Breast epithelium (tissue), 3 donors: ENCODE measurements at regions not wholly inside any gene's neighbourhood (a gene's known extent, or its start where the extent isn't known, plus 50 kb on each side); places are given as distances from the start of the nearest gene placed in this dataset.
"Not testable (repeated sequence)": the region's sequence is repeated elsewhere in the genome, so short reads cannot be mapped to it uniquely, and the experiment has no call there.

Source experiments
- POLR2A ChIP-seq: fragments of 450-650 bp; IDR thresholded peaks from one replicate; pipeline ENCODE4 v1.6.1; 2016; ENCODE audit warnings: antibody characterized with exemption, mild to moderate bottlenecking, moderate library complexity
- TF ChIP-seq, protein P1 (sequence below), 3 donors: fragments of 450-650 bp; IDR thresholded peaks; one replicate each; pipeline ENCODE4 v1.5.1; 2016 to 2017; ENCODE audit warnings: antibody characterized with exemption in 3 of 3, mild to moderate bottlenecking in 3 of 3, moderate library complexity in 3 of 3

DNA sequence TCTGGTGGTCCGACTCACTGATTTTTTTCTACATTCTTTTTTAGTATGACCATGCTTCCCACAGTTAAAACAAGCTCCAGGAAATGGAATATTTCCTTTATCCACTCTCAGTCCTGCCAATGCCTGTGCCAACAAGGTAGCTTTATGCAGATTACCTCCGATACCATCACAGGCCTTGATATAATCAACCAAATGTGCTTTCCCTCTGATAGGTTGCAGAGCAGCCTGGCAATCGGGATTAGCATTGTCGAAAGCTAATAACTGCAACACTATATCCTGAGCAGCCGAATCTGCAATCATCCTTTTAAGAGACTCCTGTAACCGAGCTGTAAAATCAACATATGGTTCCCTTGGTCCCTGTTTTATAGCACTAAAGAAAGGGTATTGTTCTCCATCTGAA, 122.3 kb upstream of the IGFBP3 start:
- TF ChIP-seq, protein P1, sequence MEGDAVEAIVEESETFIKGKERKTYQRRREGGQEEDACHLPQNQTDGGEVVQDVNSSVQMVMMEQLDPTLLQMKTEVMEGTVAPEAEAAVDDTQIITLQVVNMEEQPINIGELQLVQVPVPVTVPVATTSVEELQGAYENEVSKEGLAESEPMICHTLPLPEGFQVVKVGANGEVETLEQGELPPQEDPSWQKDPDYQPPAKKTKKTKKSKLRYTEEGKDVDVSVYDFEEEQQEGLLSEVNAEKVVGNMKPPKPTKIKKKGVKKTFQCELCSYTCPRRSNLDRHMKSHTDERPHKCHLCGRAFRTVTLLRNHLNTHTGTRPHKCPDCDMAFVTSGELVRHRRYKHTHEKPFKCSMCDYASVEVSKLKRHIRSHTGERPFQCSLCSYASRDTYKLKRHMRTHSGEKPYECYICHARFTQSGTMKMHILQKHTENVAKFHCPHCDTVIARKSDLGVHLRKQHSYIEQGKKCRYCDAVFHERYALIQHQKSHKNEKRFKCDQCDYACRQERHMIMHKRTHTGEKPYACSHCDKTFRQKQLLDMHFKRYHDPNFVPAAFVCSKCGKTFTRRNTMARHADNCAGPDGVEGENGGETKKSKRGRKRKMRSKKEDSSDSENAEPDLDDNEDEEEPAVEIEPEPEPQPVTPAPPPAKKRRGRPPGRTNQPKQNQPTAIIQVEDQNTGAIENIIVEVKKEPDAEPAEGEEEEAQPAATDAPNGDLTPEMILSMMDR (IDR thresholded peaks at IDR 0.05) = not testable (repeated sequence)
- TF ChIP-seq POLR2A = not testable (repeated sequence)
